ENCODE measurements at regions not wholly inside any gene's neighbourhood (a gene's known extent, or its start where the extent isn't known, plus 50 kb on each side); places are given as distances from the start of the nearest gene placed in this dataset.

DNA sequence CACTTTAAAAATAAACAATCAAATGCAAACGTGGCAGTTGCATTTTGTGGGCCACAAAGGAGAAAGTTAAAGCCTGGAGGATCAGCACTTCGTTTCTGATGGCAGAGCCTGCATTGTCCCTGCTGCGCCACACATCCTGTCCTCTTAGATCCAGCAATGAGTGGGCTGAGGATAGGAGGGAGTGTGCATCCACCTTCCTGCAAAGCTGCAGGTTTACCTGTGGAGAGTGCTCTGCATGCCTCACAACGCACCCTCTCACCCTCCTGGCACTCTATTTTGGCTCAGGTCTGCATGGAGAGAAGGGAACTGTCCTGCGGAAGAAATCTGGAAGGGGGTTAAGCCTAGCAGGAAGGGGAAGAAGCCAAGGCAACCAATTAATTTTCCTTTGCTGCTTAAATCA lies 212.2 kb upstream of the SLC24A2 start:
- no peaks in the 10 kb centered on the region for H3K36me3 ChIP-seq
- H3K27me3 ChIP-seq = no peaks in the 10 kb centered on the region
- H3K27ac ChIP-seq = no peak overlapping the region
- no peak overlapping the region for H3K4me3 ChIP-seq
- DNase-seq = no peak
- no peaks in the 10 kb centered on the region for H3K4me1 ChIP-seq
- no peak for ATAC-seq
- intact Hi-C loops (cut with DNase I) = no loop called here
- no peaks in the 10 kb centered on the region for H3K9me3 ChIP-seq
- no peak for TF ChIP-seq CTCF (IDR thresholded peaks at IDR 0.05)

GRCh38 chr9:19999491-20000057 lies 210.7 kb upstream of the SLC24A2 start:
- Histone ChIP-seq H3K4me1 (no peaks in the 10 kb centered on the region), H3K9me3 (no peaks in the 10 kb centered on the region), H3K36me3 (no peaks in the 10 kb centered on the region), H3K27me3 (no peaks in the 10 kb centered on the region), H3K27ac (no peak overlapping the region), H3K4me3 (no peak overlapping the region)
- TF ChIP-seq CTCF (IDR thresholded peaks at IDR 0.05) = no peak
- intact Hi-C loops (cut with DNase I) = no loop called here
- DNase-seq (no peak), ATAC-seq (no peak)

DNA sequence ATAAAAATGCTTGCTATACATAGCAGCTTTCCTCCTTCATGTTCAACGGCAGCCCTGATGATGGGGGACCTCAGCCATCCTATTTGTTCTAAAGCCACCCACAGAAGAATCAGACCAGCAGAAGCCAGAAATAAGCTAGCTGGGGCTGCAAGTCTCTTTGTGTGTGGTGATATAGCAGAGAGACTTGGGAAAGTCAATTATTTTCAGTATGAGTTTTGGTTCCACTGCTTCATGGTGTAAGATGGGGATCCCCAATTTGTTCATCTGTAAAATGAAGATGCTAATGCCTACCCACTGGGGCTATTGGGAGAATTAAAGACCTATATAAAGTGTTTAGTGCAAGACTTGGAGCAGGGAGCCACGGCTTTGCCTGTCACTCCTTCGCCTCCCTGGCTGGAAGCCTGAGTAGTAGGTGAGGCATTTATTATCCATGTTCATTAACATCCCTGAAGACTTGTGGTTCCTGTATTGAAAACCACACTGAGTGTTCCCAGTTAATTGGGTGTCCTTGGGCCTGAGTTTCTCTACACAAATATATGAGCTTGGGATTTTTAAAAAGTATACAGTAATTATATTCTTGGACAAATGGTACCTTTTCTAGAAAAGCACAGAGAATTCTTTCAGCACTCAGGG lies 210.1 kb upstream of the SLC24A2 start:
- Histone ChIP-seq H3K36me3 (no peaks in the 10 kb centered on the region), H3K4me1 (no peaks in the 10 kb centered on the region), H3K27me3 (no peaks in the 10 kb centered on the region), H3K4me3 (no peak overlapping the region), H3K27ac (no peak overlapping the region), H3K9me3 (no peaks in the 10 kb centered on the region)
- TF ChIP-seq CTCF (IDR thresholded peaks at IDR 0.05) = no peak
- ATAC-seq (no peak), DNase-seq (no peak)
- intact Hi-C loops (cut with DNase I) = no loop called here

DNA sequence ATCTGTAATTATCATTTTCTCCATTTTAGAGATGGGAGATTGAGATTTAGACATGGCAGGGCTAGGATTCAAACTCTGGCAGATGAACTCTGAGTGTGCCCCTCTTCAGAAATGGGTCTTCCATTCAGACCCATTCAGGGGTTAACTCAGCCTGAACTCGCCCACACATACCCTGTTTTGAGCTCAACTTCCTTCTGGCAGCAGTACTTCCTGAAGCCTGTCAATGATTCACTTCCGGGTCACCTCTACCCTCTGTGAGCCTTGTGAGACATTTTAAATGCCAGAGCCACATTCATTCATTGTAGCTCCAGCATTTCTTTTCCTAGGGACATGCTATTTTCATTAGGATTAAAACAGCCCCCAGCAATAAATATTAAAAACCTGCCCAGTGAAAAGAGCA lies 209.3 kb upstream of the SLC24A2 start:
- intact Hi-C loops (cut with DNase I) = no loop called here
- DNase-seq = no peak
- Histone ChIP-seq H3K27me3 (no peaks in the 10 kb centered on the region), H3K27ac (no peak overlapping the region), H3K4me1 (no peaks in the 10 kb centered on the region), H3K9me3 (no peaks in the 10 kb centered on the region), H3K36me3 (no peaks in the 10 kb centered on the region), H3K4me3 (no peak overlapping the region)
- no peak for TF ChIP-seq CTCF (IDR thresholded peaks at IDR 0.05)
- no peak for ATAC-seq

DNA sequence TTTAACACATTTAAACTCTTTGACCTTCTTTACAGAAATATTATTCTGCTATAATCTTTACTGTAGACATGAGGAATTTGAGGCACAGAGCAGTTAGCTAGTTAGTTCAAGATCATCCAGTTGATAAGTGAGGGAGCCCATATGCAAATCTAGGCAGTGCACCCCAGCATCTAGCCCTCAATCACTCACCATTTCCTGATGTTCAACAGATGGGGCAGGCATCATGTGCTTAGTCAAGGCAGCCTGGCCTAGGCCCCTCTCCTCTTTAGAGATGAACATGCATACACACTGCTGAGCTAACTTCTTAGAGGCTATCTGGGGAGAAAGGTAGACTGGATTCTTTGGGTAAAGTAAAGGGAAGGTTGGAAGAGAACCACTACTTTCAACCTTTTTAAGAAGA lies 206.8 kb upstream of the SLC24A2 start:
- intact Hi-C loops (cut with DNase I) = no loop called here
- no peak for ATAC-seq

More for the DNA sequence above, 206.8 kb upstream of the SLC24A2 start:
- Histone ChIP-seq H3K4me3 (no peak overlapping the region), H3K4me1 (no peaks in the 10 kb centered on the region), H3K36me3 (no peaks in the 10 kb centered on the region), H3K27me3 (no peaks in the 10 kb centered on the region), H3K27ac (no peak overlapping the region), H3K9me3 (no peaks in the 10 kb centered on the region)
- TF ChIP-seq CTCF (IDR thresholded peaks at IDR 0.05) = no peak
- no peak for DNase-seq
